ENCODE measurements at regions not wholly inside any gene's neighbourhood (a gene's known extent, or its start where the extent isn't known, plus 50 kb on each side); places are given as distances from the start of the nearest gene placed in this dataset.

DNA sequence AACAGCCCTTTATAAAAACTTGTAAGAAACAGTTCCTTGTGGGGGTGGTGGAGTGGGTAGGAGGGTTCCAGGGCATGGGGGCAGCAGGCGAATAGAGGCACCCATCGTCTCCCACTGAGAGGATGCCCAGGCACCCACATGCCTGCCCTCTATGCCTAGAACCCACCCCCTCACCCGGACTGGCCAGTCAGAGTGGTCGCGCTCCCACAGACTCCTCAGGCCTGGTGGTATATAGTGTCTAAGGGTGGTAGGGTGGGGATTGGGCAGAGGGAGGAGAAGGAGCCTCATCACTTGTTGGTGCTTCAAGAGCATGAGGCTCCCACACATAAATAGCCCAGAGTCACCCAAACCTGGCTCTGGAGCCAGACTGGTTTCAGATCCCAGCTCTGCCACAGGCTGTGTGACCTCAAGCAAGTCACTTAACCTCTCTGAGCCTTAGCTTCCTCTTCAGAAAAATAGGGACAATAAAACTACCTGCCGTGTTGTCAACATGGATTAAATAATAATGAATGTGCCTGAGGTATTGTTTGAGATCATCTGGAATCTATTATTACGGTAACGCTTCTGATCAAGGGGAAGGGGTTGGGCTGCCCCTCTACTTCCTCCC, 262.1 kb downstream of the UACA start:
- TF ChIP-seq, protein P1, sequence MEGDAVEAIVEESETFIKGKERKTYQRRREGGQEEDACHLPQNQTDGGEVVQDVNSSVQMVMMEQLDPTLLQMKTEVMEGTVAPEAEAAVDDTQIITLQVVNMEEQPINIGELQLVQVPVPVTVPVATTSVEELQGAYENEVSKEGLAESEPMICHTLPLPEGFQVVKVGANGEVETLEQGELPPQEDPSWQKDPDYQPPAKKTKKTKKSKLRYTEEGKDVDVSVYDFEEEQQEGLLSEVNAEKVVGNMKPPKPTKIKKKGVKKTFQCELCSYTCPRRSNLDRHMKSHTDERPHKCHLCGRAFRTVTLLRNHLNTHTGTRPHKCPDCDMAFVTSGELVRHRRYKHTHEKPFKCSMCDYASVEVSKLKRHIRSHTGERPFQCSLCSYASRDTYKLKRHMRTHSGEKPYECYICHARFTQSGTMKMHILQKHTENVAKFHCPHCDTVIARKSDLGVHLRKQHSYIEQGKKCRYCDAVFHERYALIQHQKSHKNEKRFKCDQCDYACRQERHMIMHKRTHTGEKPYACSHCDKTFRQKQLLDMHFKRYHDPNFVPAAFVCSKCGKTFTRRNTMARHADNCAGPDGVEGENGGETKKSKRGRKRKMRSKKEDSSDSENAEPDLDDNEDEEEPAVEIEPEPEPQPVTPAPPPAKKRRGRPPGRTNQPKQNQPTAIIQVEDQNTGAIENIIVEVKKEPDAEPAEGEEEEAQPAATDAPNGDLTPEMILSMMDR (IDR thresholded peaks at IDR 0.05), result no peak
- TF ChIP-seq POLR2A (IDR thresholded peaks at IDR 0.05) (no peak), POLR2AphosphoS5 (IDR thresholded peaks at IDR 0.05) (no peak)

Measured in transverse colon (tissue), 4 donors.